Left hindlimb (tissue), 1 donor: ENCODE measurements at regions not wholly inside any gene's neighbourhood (a gene's known extent, or its start where the extent isn't known, plus 50 kb on each side); places are given as distances from the start of the nearest gene placed in this dataset.
"Not testable (repeated sequence)": the region's sequence is repeated elsewhere in the genome, so short reads cannot be mapped to it uniquely, and the experiment has no call there.

Experiments
- DNase-seq: peaks from one replicate; pipeline ENCODE4 v3.0.0-alpha.2; 2018

DNA sequence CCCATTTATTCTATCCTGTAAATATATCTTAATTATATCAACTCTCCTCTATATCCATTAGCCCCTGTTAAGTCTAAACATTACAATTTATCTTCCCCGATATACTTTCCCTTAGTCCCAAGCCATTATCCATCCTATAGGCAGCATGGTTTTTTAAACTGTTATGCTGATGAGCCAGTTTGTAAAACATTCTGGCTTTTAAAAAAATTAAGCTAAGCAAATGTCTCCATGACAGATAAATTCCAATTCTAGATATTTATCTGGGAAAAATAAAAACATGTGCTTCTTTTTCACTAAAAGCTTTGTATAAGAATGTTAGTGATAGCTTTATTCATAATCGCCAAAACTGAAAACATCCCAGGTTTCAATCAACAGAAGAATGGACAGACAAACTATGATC is 183.2 kb upstream of the GNAI1 start:
- no peak for DNase-seq

DNA sequence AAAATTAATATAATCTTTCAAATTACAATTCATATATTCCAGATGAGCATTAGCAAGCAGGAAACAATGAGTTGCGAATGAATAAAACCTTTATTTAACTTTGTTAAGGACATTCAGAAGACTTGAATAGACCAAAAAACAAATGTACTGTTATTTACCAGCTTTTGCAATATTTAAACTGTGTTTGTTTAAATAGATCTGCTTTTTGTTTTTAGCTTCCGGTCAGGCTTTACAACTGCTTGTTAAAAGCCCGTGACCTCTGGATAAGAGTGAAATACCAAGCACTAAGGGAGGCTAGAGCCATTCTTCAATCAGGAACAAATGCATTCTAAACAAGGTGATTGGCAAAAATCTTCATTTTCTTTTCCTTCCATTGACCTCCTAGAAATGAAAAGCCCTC is 184.9 kb upstream of the GNAI1 start:
- DNase-seq: no peak

DNA sequence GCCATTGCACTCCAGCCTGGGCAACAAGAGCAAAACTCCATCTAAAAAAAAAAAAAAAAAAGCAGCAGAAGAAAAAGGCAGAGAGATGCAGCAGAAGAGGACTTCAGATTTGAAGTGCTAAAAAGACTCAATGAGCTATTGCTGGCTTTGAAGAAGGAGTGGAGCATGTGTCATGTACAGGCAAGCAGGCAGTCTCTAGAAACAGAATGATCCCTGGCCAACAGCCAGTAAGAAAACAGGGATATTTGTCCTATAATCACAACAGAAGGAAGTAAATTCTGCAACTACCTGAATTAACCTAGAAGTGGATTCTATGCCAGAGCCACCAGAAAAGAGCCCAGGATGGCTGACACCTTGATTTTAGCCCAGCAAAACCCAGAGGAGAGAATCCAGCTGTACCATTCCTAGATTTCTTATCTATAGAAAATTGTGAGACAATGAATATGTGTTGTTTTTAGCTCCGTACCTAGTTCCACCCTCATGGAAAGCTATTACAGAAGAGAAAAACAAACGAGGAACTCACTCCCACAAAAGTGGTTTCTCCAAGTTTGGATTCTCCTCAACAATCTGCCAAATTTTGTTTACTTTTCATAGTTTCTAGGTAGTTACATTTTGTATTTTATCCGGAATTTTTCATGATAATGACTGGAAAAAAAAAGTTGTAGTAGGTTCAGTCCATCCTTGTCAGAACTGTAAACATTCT is 198.2 kb upstream of the GNAI1 start:
- no peak for DNase-seq

DNA sequence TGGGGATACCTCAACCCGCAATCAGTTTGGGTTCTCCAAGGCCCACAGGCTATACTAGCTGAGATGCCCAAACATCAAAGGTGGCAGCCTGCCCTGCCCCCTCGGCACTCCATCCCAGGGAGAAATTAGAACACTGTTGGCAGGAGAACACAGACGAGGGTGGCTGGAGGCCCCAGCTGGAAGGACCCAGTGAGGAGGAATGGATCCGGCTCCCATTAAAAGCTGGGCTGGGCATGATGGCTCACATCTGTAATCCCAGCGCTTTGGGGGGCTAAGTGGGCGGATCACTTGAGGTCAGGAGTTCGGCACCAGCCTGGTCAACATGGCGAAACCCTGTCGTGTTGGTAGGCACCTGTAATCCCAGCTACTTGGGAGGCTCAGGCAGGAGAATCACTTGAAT is 199.9 kb upstream of the GNAI1 start:
- DNase-seq: peak; percentile 23

DNA sequence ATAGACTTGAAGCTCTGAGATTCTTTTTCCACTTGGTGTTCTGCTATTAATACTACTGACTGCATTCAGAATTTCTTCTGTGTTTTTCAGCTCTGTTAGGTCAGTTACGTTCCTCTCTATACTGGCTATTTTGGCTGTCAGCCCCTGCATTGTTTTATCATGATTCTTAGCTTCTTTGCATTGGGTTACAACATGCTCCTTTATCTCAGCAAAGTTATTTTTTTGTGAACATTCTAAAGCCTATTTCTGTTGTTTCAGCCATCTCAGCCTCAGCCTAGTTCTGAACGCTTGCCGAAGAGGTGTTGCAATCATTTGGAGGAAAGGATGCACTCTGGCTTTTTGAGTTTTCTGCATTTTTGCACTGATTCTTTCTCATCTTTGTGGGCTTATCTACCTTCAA is 201.5 kb upstream of the GNAI1 start:
- no peak for DNase-seq

DNA sequence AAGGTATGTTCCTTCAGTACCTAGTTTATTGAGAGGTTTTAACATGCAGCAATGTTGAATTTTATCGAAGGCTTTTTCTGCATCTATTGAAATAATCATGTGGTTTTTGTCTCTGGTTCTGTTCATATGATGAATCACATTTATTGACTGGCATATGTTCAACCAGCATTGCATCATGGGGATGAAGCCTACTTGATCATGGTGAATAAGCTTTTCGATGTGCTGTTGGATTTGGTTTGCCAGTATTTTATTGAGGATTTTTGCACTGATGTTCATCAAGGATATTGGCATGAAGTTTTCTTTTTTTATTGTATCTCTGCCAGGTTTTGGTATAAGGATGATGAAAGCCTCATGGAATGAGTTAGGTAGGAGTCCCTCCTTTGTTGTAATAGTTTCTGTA is 204.0 kb upstream of the GNAI1 start:
- no peak for DNase-seq

DNA sequence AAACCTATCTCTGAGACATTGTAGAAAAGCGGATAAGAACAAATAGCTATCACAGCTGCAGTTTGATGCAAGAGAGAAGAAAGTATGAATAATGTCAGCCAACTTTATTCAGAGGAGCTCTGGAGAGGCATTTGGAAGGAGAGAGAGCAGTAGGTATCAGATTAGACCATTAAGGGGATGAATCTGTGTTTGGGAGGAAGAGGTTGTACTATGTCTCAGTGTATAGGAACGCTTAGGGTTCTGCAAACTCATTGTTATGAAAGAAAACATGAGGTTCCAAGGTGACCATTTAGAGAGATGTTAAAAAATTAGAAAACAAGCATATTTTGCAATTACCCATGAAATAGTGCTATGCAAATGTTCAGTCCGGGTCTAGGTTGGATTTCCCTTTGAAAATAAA is 207.5 kb upstream of the GNAI1 start:
- no peak for DNase-seq

DNA sequence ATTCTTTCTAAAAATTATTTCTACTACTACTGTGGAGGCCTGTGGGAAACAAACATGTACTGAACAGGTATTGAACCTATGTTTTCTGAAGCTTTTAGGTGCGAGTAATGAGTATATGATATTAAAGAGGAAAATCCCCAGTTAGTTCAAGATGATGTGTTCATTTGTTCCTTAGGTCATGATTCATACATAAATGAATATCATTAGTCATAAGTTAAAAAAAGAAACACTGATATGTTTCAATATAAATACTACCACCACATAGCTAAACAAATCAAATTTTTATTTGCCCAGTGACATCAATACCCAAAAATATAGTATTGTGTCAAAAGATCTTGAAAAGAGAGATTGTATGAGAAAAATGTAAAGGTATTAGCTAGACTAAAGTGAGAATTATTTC is 210.7 kb upstream of the GNAI1 start:
- no peak for DNase-seq

DNA sequence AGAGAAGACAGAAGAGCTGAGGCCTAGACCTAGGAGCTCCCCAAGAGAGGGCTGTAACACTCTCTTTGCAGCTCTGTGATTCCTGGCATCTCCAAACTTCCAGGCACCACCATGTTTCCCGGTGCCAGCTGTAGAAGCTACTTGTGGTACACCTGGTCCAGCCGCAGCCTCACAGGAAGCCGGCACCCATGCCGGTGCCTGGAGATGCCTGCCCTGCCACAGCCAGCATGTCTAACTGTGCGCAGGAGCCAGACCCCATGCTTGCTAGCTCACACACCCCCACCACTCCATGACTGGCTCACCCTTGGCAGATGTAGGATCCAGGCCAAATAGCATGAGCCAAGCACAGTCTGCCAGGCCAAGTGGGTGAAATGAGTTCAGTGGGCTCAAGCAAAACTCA is 211.7 kb upstream of the GNAI1 start:
- no peak for DNase-seq

DNA sequence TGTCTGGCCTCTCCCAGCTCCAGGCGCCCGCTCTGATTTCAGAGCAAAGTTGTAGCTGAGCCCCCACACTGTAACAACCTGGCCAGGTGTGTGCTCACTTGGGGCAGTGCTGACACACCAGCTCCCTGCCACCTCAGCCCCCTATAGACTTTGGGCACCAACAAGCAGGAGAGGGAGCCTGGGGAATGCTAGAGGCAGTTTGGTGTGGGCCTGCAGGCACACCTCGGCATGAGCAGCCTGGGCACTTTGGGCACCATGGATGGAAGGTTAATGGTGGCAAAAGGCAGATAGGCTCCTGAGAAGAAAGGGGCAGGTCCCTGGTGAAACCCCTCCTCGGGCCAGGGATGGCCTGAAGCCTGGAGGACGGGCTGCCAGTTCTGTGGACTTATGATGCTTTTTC is 212.7 kb upstream of the GNAI1 start:
- DNase-seq: peak; percentile 21

DNA sequence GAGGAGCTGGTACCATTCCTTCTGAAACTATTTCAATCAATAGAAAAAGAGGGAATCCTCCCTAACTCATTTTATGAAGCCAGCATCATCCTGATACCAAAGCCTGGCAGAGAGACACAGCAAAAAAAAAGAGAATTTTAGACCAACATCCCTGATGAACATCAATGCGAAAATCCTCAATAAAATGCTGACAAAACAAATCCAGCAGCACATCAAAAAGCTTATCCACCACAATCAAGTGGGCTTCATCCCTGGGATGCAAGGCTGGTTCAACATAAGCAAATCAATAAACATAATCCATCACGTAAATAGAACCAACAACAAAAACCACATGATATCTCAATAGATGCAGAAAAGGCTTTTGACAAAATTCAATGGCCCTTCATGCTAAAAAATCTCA is 216.0 kb upstream of the GNAI1 start:
- DNase-seq: not testable (repeated sequence)

DNA sequence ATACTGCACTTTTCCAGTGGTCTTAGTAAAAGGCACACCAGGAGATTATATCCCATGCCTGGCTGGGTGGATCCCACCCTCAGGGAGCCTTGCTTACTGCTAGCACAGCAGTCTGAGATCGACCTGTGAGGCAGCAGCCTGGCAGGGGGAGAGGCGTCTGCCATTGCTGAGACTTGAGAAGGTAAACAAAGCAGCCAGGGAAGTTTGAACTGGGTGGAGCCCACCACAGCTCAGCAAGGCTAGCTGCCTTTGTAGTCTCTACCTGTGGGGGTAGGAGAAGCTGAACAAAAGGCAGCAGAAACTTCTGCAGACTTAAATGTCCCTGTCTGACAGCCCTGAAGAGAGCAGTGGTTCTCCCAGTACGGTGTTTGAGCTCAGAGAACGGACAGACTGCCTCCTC is 219.3 kb upstream of the GNAI1 start:
- not testable (repeated sequence) for DNase-seq

DNA sequence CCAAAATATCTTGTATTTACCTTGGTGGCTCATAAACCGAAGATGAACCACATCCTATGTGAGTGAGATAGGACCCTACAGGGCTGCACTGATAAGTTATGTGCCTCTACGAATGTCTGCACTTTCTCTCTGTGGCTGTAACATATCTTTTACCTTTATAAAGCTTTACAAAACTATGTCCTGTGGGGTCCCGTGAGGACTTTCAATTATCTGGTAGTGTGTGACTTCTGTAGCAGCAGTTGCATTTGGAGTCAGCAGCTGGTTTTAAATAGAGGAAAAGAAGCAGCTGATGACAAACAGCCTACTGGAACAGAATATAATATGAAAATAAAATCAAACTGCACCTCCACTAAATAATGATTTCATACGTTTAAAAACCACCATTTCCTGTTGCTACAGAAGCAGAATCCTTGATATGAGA is 222.4 kb upstream of the GNAI1 start:
- DNase-seq: no peak

DNA sequence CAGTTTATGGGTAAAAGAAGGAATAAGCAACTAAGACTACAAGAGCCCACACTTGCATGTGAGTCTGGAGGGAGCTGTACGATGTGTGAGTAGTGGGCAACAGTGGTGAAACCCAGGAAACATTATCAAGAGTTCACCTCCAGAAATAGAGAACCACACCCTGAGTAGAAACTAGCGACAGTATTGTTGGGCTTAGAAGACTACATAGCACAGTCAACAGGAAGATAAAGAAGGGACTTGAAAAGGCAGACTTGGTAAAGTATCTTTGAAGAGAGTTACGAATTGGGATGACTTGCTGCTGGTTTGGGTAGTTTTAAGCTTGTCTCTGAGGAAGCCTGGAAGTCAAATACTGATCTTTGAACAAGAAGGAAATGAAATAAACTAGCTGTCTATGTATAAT is 223.2 kb upstream of the GNAI1 start:
- no peak for DNase-seq

DNA sequence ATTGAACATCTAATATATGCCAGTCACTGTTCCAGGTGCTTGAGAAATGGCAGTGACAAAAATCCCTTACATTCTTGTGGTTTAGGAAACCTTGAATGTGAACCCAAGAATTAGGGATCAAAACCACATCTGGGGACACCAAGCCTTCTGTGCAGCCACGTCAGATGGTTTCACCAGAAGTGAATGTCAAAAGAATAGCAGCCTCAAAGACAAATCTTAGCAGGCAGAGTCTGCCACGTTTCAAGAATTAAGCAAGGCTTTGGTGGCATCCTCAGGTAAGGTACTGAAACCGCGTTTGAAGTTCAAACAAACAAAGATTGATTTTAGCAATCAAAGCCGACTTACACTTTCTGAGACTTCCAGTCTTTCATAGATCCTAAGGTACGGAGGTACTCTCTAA is 225.5 kb upstream of the GNAI1 start:
- no peak for DNase-seq

DNA sequence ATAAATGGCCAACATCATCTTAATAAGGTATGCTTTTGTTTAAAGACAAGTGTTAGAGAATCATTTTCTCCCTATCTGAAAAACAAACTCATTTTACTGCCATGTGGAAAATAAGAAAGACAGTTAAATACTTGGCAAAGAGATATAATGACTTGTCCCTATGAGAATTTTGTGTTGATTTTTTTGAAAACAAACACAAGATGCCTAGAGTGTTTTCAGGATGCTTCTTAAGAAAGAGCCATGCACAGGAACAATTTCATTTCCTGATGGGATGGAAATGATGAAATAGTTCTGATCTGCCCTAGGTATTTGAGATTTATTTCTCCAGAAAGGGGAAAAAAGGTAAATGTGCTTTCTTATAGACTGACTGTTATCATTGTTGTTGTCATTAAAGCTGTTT is 237.5 kb upstream of the GNAI1 start:
- no peak for DNase-seq

DNA sequence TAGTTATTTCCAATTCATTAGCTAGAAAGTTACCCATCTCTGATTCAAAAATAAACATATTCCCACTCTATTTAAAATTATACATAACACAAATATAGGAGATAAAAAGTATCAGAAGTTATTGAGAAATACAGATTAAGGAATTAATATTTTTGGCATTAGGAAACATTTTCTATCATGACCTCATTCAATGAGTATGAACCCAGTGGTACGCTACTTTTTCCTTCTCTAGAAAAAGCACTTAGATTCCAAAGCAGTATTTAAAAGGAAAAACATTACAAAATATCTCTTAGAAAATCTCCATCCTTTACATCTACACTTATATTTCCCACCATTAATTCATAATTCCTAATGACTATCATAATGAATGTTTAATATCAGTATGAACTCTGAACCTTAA is 240.6 kb upstream of the GNAI1 start:
- no peak for DNase-seq

DNA sequence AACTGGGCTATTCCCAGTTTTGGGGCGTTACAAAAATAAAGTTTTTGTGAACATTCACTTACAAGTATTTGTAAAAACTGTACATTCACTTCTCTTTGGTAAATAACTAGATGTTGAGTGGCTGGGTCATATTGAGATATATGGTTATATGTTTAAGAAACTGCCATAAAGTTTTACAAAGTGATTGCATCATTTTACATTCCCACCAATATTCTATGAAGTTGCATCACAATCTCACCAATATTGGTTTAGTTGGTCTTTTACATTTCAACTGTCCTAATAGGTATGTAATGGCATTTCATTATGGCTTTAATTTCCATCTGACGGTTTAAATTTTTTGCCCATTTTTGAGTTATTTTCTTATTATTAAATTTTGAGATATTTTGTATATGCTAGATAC is 251.7 kb upstream of the GNAI1 start:
- DNase-seq: no peak

DNA sequence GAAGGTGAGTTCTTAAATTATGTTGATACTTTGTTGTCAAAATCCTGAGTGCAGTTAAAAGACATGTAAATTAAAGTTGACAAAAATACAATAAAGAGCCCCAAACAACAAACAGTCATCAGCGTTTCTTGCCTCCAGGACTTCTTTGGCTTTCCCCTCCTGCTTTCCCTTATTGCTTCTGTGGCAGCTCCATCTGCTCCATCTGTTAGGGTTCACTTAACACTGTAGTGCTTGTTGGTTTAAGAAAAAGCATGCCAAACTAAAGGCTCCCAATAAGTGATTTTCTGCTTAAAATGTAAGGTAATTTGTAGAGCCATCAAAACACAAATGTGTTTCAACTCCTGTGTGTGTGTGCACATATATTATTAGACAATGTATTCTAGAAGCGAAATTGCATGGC is 254.3 kb upstream of the GNAI1 start:
- DNase-seq: no peak

DNA sequence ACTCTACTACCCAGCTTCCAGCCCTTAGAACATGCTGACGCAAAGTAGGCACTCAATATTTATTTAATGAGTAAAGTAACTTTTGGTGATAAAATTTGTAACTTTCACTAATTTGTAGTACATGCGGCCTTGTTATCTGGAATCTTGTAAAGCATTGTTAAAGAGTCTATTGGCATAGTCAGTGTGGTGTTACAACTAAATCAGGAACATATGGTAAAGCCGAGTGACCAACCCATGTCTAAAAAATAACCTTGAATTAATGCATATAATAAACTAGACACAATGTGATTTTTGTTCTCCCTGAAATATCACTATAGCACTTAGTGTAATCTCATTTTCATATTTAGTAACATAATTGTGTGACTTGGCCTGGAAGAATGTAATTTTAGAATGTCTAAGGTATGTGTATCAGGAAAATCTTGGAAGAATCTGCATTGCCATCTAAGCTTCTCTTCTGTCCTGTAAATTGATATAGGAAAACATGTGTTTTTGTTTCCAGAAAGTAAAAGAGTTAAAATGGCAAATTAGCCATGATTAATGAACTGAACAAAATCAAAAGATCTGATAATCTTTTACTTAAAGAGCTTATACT is 256.7 kb upstream of the GNAI1 start:
- DNase-seq: no peak

DNA sequence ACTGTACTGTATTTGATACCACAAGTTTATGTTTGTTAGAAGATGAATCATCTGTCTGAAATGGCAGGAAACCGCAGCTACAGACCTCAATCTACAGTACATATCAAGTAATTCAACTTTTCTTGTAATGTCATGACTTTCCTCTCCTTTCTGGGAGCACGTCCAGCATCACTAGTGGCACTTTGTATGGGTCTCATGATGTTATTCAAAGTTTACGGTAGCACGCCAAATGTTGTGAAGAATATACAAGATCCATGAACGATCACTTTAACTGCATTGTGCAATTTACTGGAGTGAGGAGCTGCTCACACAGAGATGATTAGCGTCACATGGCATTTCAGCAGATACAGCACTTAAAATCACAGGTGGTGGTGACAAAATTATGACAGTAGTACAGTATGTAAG is 257.8 kb upstream of the GNAI1 start:
- DNase-seq: no peak

DNA sequence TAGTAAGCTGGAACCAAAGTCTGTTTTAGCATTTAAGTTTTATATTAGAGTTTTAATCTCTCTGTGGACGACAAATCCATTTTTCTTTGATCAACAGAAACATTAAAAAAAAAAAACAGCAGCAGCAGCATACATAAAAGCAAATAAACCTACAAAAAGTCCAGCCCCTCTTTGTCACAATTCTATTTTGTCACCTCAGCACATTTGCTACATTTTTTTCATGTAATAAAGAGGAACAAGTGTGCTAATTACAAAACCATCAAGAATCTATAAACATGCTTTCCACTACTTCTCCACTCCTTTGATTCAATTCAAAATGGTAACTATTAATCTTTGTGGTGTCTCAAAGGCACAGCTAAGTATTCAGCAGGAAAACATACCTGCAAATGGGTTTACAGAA is 259.8 kb upstream of the GNAI1 start:
- no peak for DNase-seq

DNA sequence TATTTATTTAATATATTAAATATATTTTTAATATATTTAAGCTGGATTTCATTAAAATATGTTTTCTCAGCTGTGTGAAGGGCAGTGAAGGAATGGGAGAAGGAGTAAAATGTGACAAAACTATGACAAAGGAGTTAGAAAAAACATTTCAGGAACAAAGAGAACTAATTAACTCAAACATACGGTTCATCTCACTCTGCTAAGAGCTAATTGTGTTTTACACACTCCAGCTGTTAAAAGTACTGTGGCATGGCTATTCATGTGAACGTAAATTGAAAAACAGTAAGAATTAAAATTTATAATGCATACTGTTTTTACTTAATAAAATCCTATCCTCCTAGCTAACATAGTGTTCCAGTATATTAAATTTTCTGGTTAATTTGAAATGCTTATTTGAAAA is 262.5 kb upstream of the GNAI1 start:
- DNase-seq: no peak

DNA sequence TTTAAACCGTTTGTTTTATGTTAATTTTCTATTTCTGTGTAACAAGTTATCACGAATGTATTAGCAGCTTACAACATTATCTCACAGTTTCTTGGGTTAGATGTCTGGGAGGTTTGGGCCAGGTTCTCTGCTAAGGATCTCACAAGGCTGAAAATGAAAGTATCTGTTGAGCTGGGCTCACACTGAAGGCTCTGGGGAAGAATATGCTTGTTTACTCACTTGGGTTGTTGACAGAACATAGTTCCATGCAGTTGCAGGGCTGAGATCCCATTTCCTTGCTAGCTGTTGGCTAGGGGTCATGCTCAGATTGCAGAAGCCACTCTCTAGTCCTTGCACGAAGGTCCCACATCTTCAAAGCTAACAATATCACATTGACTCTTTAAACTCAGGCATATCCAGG is 266.6 kb upstream of the GNAI1 start:
- no peak for DNase-seq
